Activated CD8-positive, alpha-beta T cell treated with anti-CD3 and anti-CD28 coated beads for 36 hours (primary cell): ENCODE measurements at regions not wholly inside any gene's neighbourhood (a gene's known extent, or its start where the extent isn't known, plus 50 kb on each side); places are given as distances from the start of the nearest gene placed in this dataset.

Experiments used
- ATAC-seq: fragments of 200-7000 bp; cut with Tn5 transposase; one replicate; pipeline ENCODE4 v1.10.0; 2021; ENCODE audit warnings: mild to moderate bottlenecking, moderate library complexity
- CTCF ChIA-PET: fragments of 350-600 bp; sonication (Branson Sonifier 250); formaldehyde crosslinking; loops from one replicate; lab custom pipeline; 2021; ENCODE audit warnings: antibody characterized with exemption; lab: Charles Lee
- POLR2A ChIA-PET: fragments of 350-600 bp; sonication (Branson Sonifier 250); formaldehyde crosslinking; loops from one replicate; lab custom pipeline; 2021; ENCODE audit warnings: antibody characterized with exemption; lab: Charles Lee
- DNase-seq: peaks from one replicate; pipeline ENCODE4 v3.0.0-alpha.2; 2020
- H3K27ac Mint-ChIP-seq: one replicate; pipeline ENCODE4 v1.8.0; 2021; ENCODE audit warnings: mild to moderate bottlenecking, mixed read lengths
- H3K27me3 Mint-ChIP-seq: one replicate; pipeline ENCODE4 v1.8.0; 2021; ENCODE audit warnings: mixed read lengths
- H3K36me3 Mint-ChIP-seq: one replicate; pipeline ENCODE4 v1.8.0; 2021; ENCODE audit warnings: low read depth, mixed read lengths
- H3K4me1 Mint-ChIP-seq: one replicate; pipeline ENCODE4 v1.8.0; 2021; ENCODE audit warnings: low read depth, mixed read lengths
- H3K4me3 Mint-ChIP-seq: one replicate; pipeline ENCODE4 v1.8.0; 2021; ENCODE audit warnings: mild to moderate bottlenecking, moderate library complexity, mixed read lengths
- H3K9me3 Mint-ChIP-seq: one replicate; pipeline ENCODE4 v1.8.0; 2021; ENCODE audit warnings: mixed read lengths
- CTCF ChIP-seq: fragments of 200-600 bp; IDR thresholded peaks from one replicate; pipeline ENCODE4 v1.8.0; 2022; ENCODE audit warnings: antibody characterized with exemption, mild to moderate bottlenecking
- intact Hi-C: fragments of 100-400 bp; cut with micrococcal nuclease; formaldehyde crosslinking; loops from one replicate; pipeline ENCODE4 v1.10.0; 2022

GRCh38 chr22:48938741-48939140 is 888.9 kb downstream of the BRD1 start:
- Mint-ChIP-seq H3K4me1 (no peaks in the 10 kb centered on the region), H3K9me3 (peaks cover 5% of the 10 kb centered on the region), H3K27ac (no peak overlapping the region), H3K27me3 (peaks cover 21% of the 10 kb centered on the region), H3K36me3 (no peaks in the 10 kb centered on the region), H3K4me3 (no peak overlapping the region)
- no peak for ATAC-seq
- TF ChIP-seq CTCF, result no peak
- POLR2A ChIA-PET, result no interaction called here
- intact Hi-C loops, result no loop called here
- CTCF ChIA-PET, result no interaction called here
- no peak for DNase-seq

GRCh38 chr22:48937032-48937639 is 890.5 kb downstream of the BRD1 start:
- Mint-ChIP-seq H3K36me3 (no peaks in the 10 kb centered on the region), H3K4me3 (no peak overlapping the region), H3K27ac (no peak overlapping the region), H3K9me3 (peaks cover 5% of the 10 kb centered on the region), H3K4me1 (no peaks in the 10 kb centered on the region), H3K27me3 (peaks cover 26% of the 10 kb centered on the region)
- TF ChIP-seq CTCF, result no peak
- CTCF ChIA-PET, result no interaction called here
- intact Hi-C loops, result no loop called here
- ATAC-seq (no peak), DNase-seq (no peak)
- POLR2A ChIA-PET, result no interaction called here

GRCh38 chr22:48936391-48936790 is 891.3 kb downstream of the BRD1 start:
- no peaks in the 10 kb centered on the region for H3K4me1 Mint-ChIP-seq
- no peak for DNase-seq
- CTCF ChIA-PET, result no interaction called here
- ATAC-seq, result no peak
- no peak overlapping the region for H3K27ac Mint-ChIP-seq
- peaks cover 26% of the 10 kb centered on the region for H3K27me3 Mint-ChIP-seq
- intact Hi-C loops, result no loop called here
- no peak for TF ChIP-seq CTCF
- H3K9me3 Mint-ChIP-seq, result peaks cover 5% of the 10 kb centered on the region
- no peaks in the 10 kb centered on the region for H3K36me3 Mint-ChIP-seq
- H3K4me3 Mint-ChIP-seq, result no peak overlapping the region
- POLR2A ChIA-PET, result no interaction called here

GRCh38 chr22:48934446-48934845 is 893.2 kb downstream of the BRD1 start:
- Mint-ChIP-seq H3K9me3 (peaks cover 5% of the 10 kb centered on the region), H3K36me3 (no peaks in the 10 kb centered on the region), H3K27ac (no peak overlapping the region), H3K27me3 (peaks cover 23% of the 10 kb centered on the region), H3K4me3 (no peak overlapping the region), H3K4me1 (no peaks in the 10 kb centered on the region)
- intact Hi-C loops, result no loop called here
- ChIA-PET POLR2A (no interaction called here), CTCF (no interaction called here)
- DNase-seq (no peak), ATAC-seq (no peak)
- TF ChIP-seq CTCF, result no peak

- Mint-ChIP-seq H3K27ac (no peak overlapping the region), H3K36me3 (no peaks in the 10 kb centered on the region), H3K27me3 (peaks cover 25% of the 10 kb centered on the region), H3K9me3 (peaks cover 5% of the 10 kb centered on the region), H3K4me1 (no peaks in the 10 kb centered on the region), H3K4me3 (no peak overlapping the region)
- ATAC-seq (no peak), DNase-seq (no peak)
- intact Hi-C loops, result no loop called here
- POLR2A ChIA-PET, result no interaction called here
- no peak for TF ChIP-seq CTCF
- CTCF ChIA-PET, result no interaction called here
These were observed 896.2 kb downstream of the BRD1 start for GRCh38 chr22:48931452-48931851.
